Liver (tissue), 8 donors: ENCODE measurements at regions not wholly inside any gene's neighbourhood (a gene's known extent, or its start where the extent isn't known, plus 50 kb on each side); places are given as distances from the start of the nearest gene placed in this dataset.

ENCODE experiments used
- DNase-seq: peaks from one replicate; pipeline ENCODE4 v3.0.0-alpha.2; 2017; ENCODE audit warnings: low spot score
- H3K27ac ChIP-seq, 2 donors: one replicate each; pipeline ENCODE4 v1.7.0; 2013; ENCODE audit warnings: inconsistent platforms in 2 of 2, low read length in 2 of 2, control low read depth in 1 of 2, low read depth in 1 of 2, mild to moderate bottlenecking in 1 of 2
- H3K27me3 ChIP-seq, 4 donors: one replicate each; pipeline versions ENCODE4 v1.6.1 to v1.7.0; 2013; ENCODE audit warnings: low read length in 3 of 4, inconsistent platforms in 1 of 4, mild to moderate bottlenecking in 1 of 4, moderate library complexity in 1 of 4; ENCODE audit not compliant: control insufficient read depth in 4 of 4, insufficient read depth in 4 of 4
- H3K36me3 ChIP-seq, 4 donors: one replicate each; pipeline versions ENCODE4 v1.6.1 to v1.7.0; 2013; ENCODE audit warnings: low read length in 3 of 4, mild to moderate bottlenecking in 3 of 4, low read depth in 1 of 4, moderate library complexity in 1 of 4; ENCODE audit not compliant: control insufficient read depth in 4 of 4, insufficient read depth in 3 of 4
- H3K4me1 ChIP-seq, 4 donors: one replicate each; pipeline versions ENCODE4 v1.6.1 to v1.7.0; 2013; ENCODE audit warnings: low read length in 3 of 4, mild to moderate bottlenecking in 3 of 4, moderate library complexity in 1 of 4; ENCODE audit not compliant: control insufficient read depth in 4 of 4, insufficient read depth in 4 of 4
- H3K4me3 ChIP-seq, 3 donors: one replicate each; pipeline versions ENCODE4 v1.6.1 to v1.7.0; 2013; ENCODE audit warnings: low read length in 3 of 3, control low read depth in 1 of 3, low read depth in 1 of 3, mild to moderate bottlenecking in 1 of 3
- H3K9ac ChIP-seq, 2 donors: one replicate each; pipeline ENCODE4 v1.7.0; 2013; ENCODE audit warnings: low read length in 2 of 2, mild to moderate bottlenecking in 2 of 2, moderate library complexity in 2 of 2, control low read depth in 1 of 2, low read depth in 1 of 2
- H3K9me3 ChIP-seq, 4 donors: one replicate each; pipeline versions ENCODE4 v1.6.1 to v1.7.0; 2013; ENCODE audit warnings: low read length in 3 of 4; ENCODE audit not compliant: control insufficient read depth in 4 of 4
- ATF3 ChIP-seq: IDR thresholded peaks from 2 replicates; pipeline ENCODE4 v1.6.1; 2016; ENCODE audit warnings: antibody characterized with exemption
- EGR1 ChIP-seq, 2 donors: IDR thresholded peaks; 2 replicates each; pipeline ENCODE4 v1.6.1; 2016 to 2018; ENCODE audit warnings: antibody characterized with exemption in 2 of 2, low read depth in 2 of 2
- FOXA1 ChIP-seq: IDR thresholded peaks from 2 replicates; pipeline ENCODE4 v1.6.1; 2016; ENCODE audit warnings: antibody characterized with exemption
- FOXA2 ChIP-seq: IDR thresholded peaks from 2 replicates; pipeline ENCODE4 v1.6.1; 2016; ENCODE audit warnings: antibody characterized with exemption
- GABPA ChIP-seq, 2 donors: IDR thresholded peaks in 1 of 2; conservative IDR thresholded peaks in 1 of 2; 2 replicates each; pipeline ENCODE4 v1.6.1; 2016; ENCODE audit warnings: antibody characterized with exemption in 2 of 2, mild to moderate bottlenecking in 1 of 2, moderate library complexity in 1 of 2
- HNF4A ChIP-seq, 2 donors: conservative IDR thresholded peaks; 2 replicates each; pipeline ENCODE4 v1.6.1; 2016; ENCODE audit warnings: antibody characterized with exemption in 2 of 2, mild to moderate bottlenecking in 2 of 2
- HNF4G ChIP-seq: IDR thresholded peaks from 2 replicates; pipeline ENCODE4 v1.6.1; 2016; ENCODE audit warnings: antibody characterized with exemption
- JUND ChIP-seq, 2 donors: IDR thresholded peaks; 2 replicates each; pipeline ENCODE4 v1.6.1; 2016; ENCODE audit warnings: antibody characterized with exemption in 2 of 2
- MAX ChIP-seq: IDR thresholded peaks from 2 replicates; pipeline ENCODE4 v1.6.1; 2016; ENCODE audit warnings: antibody characterized with exemption
- NR2F2 ChIP-seq: IDR thresholded peaks from 2 replicates; pipeline ENCODE4 v1.6.1; 2016; ENCODE audit warnings: antibody characterized with exemption
- RAD21 ChIP-seq, 2 donors: IDR thresholded peaks; 2 replicates each; pipeline ENCODE4 v1.6.1; 2016; ENCODE audit warnings: antibody characterized with exemption in 2 of 2, mild to moderate bottlenecking in 2 of 2
- RXRA ChIP-seq, 2 donors: IDR thresholded peaks; 2 replicates each; pipeline ENCODE4 v1.6.1; 2017 to 2018; ENCODE audit warnings: antibody characterized with exemption in 2 of 2, mild to moderate bottlenecking in 1 of 2
- SP1 ChIP-seq: IDR thresholded peaks from 2 replicates; pipeline ENCODE4 v1.6.1; 2018; ENCODE audit warnings: antibody characterized with exemption, mild to moderate bottlenecking
- TAF1 ChIP-seq: conservative IDR thresholded peaks from 2 replicates; pipeline ENCODE4 v1.6.1; 2016; ENCODE audit warnings: antibody characterized with exemption, mild to moderate bottlenecking
- YY1 ChIP-seq: IDR thresholded peaks from 2 replicates; pipeline ENCODE4 v1.6.1; 2016; ENCODE audit warnings: antibody characterized with exemption, mild to moderate bottlenecking
- ZBTB33 ChIP-seq: IDR thresholded peaks from 2 replicates; pipeline ENCODE4 v1.6.1; 2016; ENCODE audit warnings: antibody characterized with exemption
- WGBS: extraction: QIAGEN DNeasy Blood & Tissue Kit; methylation state at CpG from one replicate; pipeline ENCODE4 v1.1.7; 2013; 5-methylcytosine and 5-hydroxymethylcytosine counted together
- TF ChIP-seq, protein P1 (sequence below): fragments of 150-350 bp; IDR thresholded peaks from 2 replicates; pipeline ENCODE4 v1.5.1; 2017; ENCODE audit warnings: improper control_type of control experiment, low read depth, low read length; ENCODE audit not compliant: missing input control
- TF ChIP-seq, protein P2 (sequence below): IDR thresholded peaks from 2 replicates; pipeline ENCODE4 v1.6.1; 2016; ENCODE audit warnings: antibody characterized with exemption, mild to moderate bottlenecking
- donor health status: healthy.
- donor health status: healthy.
- donor health status: healthy.
- donor health status: healthy.
- donor health status: healthy.

DNA sequence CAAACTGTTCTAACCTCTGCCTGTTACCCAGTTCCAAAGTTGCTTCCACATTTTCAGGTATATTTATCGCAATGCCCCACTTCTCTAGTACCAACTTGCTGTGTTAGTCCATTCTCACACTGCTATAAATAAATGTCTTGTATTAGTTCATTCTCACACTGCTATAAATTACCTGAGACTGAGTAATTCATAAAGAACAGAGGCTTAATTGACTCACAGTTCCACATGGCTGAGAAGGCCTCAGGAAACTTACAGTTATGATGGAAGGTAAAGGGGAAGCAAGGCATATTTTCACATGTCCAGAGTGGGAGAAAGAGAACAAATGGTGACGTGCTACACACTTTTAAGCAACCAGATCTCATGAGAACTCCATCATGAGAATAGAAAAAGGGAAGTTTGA is 130.4 kb upstream of the C11orf87 start:
- Histone ChIP-seq H3K9me3 (no peaks in the 10 kb centered on the region), H3K4me3 (no peak overlapping the region), H3K27ac (no peak overlapping the region), H3K27me3 (no peaks in the 10 kb centered on the region), H3K4me1 (no peaks in the 10 kb centered on the region), H3K9ac (no peak overlapping the region), H3K36me3 (no peaks in the 10 kb centered on the region)
- 71% methylated on average over 2 of the region's 2 CpGs for WGBS
- TF ChIP-seq GABPA (IDR thresholded peaks at IDR 0.05 in 1 of 2, conservative IDR thresholded peaks at IDR 0.05 in 1 of 2) (no peak), MAX (no peak), NR2F2 (no peak), YY1 (no peak)
- TF ChIP-seq, protein P1, sequence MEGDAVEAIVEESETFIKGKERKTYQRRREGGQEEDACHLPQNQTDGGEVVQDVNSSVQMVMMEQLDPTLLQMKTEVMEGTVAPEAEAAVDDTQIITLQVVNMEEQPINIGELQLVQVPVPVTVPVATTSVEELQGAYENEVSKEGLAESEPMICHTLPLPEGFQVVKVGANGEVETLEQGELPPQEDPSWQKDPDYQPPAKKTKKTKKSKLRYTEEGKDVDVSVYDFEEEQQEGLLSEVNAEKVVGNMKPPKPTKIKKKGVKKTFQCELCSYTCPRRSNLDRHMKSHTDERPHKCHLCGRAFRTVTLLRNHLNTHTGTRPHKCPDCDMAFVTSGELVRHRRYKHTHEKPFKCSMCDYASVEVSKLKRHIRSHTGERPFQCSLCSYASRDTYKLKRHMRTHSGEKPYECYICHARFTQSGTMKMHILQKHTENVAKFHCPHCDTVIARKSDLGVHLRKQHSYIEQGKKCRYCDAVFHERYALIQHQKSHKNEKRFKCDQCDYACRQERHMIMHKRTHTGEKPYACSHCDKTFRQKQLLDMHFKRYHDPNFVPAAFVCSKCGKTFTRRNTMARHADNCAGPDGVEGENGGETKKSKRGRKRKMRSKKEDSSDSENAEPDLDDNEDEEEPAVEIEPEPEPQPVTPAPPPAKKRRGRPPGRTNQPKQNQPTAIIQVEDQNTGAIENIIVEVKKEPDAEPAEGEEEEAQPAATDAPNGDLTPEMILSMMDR: no peak
- DNase-seq: no peak

DNA sequence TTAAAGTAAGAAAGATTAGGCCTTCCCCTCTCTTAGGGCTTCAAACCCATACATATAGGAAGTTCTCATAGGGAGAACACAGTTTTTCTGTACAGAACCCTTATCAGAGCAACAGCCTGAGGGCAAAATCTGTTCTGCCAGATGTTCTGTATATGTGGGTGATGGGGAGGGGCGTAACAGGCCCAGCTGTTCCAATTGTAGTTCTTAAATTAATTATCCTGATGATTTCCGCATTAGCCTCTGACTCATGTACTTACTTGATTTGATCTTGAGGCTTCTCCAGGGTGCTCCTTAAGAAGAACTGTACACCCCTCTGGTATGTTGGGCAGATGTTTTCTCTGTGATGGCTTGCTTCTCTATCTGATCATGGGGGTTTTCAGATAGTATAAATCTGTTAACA is 123.1 kb upstream of the C11orf87 start:
- Histone ChIP-seq H3K9me3 (no peaks in the 10 kb centered on the region), H3K36me3 (no peaks in the 10 kb centered on the region), H3K4me1 (no peaks in the 10 kb centered on the region), H3K4me3 (no peak overlapping the region), H3K27ac (no peak overlapping the region), H3K27me3 (peaks cover 0 to 4% (median 0%) of the 10 kb centered on the region in 4 donors), H3K9ac (no peak overlapping the region)
- WGBS: 84% methylated on average over 2 of the region's 2 CpGs
- TF ChIP-seq ZBTB33 (no peak), NR2F2 (no peak), GABPA (IDR thresholded peaks at IDR 0.05 in 1 of 2, conservative IDR thresholded peaks at IDR 0.05 in 1 of 2) (no peak), YY1 (no peak), RXRA (IDR thresholded peaks at IDR 0.05) (no peak), TAF1 (no peak), HNF4G (no peak), EGR1 (IDR thresholded peaks at IDR 0.05; ENCODE audit: low read depth in 2 of 2) (no peak), HNF4A (conservative IDR thresholded peaks at IDR 0.05) (no peak), SP1 (no peak), FOXA2 (no peak), JUND (IDR thresholded peaks at IDR 0.05) (no peak), RAD21 (IDR thresholded peaks at IDR 0.05) (no peak), MAX (no peak), ATF3 (no peak), FOXA1 (no peak)
- TF ChIP-seq, protein P1: no peak
- TF ChIP-seq, protein P2, sequence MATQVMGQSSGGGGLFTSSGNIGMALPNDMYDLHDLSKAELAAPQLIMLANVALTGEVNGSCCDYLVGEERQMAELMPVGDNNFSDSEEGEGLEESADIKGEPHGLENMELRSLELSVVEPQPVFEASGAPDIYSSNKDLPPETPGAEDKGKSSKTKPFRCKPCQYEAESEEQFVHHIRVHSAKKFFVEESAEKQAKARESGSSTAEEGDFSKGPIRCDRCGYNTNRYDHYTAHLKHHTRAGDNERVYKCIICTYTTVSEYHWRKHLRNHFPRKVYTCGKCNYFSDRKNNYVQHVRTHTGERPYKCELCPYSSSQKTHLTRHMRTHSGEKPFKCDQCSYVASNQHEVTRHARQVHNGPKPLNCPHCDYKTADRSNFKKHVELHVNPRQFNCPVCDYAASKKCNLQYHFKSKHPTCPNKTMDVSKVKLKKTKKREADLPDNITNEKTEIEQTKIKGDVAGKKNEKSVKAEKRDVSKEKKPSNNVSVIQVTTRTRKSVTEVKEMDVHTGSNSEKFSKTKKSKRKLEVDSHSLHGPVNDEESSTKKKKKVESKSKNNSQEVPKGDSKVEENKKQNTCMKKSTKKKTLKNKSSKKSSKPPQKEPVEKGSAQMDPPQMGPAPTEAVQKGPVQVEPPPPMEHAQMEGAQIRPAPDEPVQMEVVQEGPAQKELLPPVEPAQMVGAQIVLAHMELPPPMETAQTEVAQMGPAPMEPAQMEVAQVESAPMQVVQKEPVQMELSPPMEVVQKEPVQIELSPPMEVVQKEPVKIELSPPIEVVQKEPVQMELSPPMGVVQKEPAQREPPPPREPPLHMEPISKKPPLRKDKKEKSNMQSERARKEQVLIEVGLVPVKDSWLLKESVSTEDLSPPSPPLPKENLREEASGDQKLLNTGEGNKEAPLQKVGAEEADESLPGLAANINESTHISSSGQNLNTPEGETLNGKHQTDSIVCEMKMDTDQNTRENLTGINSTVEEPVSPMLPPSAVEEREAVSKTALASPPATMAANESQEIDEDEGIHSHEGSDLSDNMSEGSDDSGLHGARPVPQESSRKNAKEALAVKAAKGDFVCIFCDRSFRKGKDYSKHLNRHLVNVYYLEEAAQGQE: no peak
- no peak for DNase-seq
